Ovary (tissue), 7 donors: ENCODE measurements at regions not wholly inside any gene's neighbourhood (a gene's known extent, or its start where the extent isn't known, plus 50 kb on each side); places are given as distances from the start of the nearest gene placed in this dataset.
"Not testable (repeated sequence)": the region's sequence is repeated elsewhere in the genome, so short reads cannot be mapped to it uniquely, and the experiment has no call there.

Experiments used
- DNase-seq, 5 donors: peaks; one replicate each; pipeline ENCODE4 v3.0.0-alpha.2; 2019 to 2020
- H3K27ac ChIP-seq, 2 donors: fragments of 200-600 bp; one replicate each; pipeline versions ENCODE4 v1.5.1 to v1.8.0; 2019 to 2022
- H3K27me3 ChIP-seq: fragments of 200-600 bp; one replicate; pipeline ENCODE4 v1.8.0; 2022
- H3K36me3 ChIP-seq: fragments of 200-600 bp; sonication (generic); one replicate; pipeline ENCODE4 v1.5.1; 2019
- H3K4me1 ChIP-seq: one replicate; pipeline ENCODE4 v1.8.1; 2013; ENCODE audit warnings: mild to moderate bottlenecking, moderate library complexity; ENCODE audit not compliant: insufficient read depth
- H3K4me3 ChIP-seq: fragments of 200-600 bp; sonication (generic); one replicate; pipeline ENCODE4 v1.5.1; 2017
- H3K9me3 ChIP-seq, 2 donors: fragments of 200-600 bp in 1 of 2; sonication (generic) in 1 of 2; one replicate each; pipeline versions ENCODE4 v1.5.1 to v1.8.1; 2013 to 2019; ENCODE audit warnings: mild to moderate bottlenecking in 1 of 2, moderate library complexity in 1 of 2
- EP300 ChIP-seq: sonication (generic); formaldehyde crosslinking; IDR thresholded peaks from one replicate; pipeline ENCODE4 v1.6.1; 2017; ENCODE audit warnings: antibody characterized with exemption
- POLR2A ChIP-seq: fragments of 450-650 bp; IDR thresholded peaks from one replicate; pipeline ENCODE4 v1.6.1; 2017; ENCODE audit warnings: antibody characterized with exemption, mild to moderate bottlenecking, moderate library complexity
- WGBS, 3 donors: extraction: QIAGEN DNeasy Blood & Tissue Kit in 1 of 3; methylation state at CpG; one replicate each; pipeline versions ENCODE4 v1.1.5 to v1.1.7; 2013 to 2017; 5-methylcytosine and 5-hydroxymethylcytosine counted together
- intact Hi-C, 4 donors: fragments of 100-400 bp; cut with DNase I; formaldehyde crosslinking; loops; one replicate each; pipeline versions ENCODE4 v1.11.0 to v1.15.1; 2022 to 2023
- TF ChIP-seq, protein P1 (sequence below), 3 donors: fragments of 450-650 bp in 2 of 3; fragments of 200-600 bp in 1 of 3; IDR thresholded peaks; one replicate each; pipeline versions ENCODE4 v1.5.1 to v1.8.0; 2016 to 2022; ENCODE audit warnings: antibody characterized with exemption in 3 of 3, mild to moderate bottlenecking in 1 of 3
- donor health status: DM: no; HTN: no; CAD: no; lungs with moderate emphysema.
- donor health status: DM: no; HTN: no; CAD: no.
- donor health status: Bipolar disorder and iron deficiency.
- donor health status: DM: no; HTN: no; CAD: no.
- donor health status: DM: yes; HTN: yes; CAD: no.

GRCh38 chr10:36773652-36774051, 351.7 kb upstream of the ANKRD30A start:
- no peaks in the 10 kb centered on the region for H3K36me3 ChIP-seq
- TF ChIP-seq, protein P1, sequence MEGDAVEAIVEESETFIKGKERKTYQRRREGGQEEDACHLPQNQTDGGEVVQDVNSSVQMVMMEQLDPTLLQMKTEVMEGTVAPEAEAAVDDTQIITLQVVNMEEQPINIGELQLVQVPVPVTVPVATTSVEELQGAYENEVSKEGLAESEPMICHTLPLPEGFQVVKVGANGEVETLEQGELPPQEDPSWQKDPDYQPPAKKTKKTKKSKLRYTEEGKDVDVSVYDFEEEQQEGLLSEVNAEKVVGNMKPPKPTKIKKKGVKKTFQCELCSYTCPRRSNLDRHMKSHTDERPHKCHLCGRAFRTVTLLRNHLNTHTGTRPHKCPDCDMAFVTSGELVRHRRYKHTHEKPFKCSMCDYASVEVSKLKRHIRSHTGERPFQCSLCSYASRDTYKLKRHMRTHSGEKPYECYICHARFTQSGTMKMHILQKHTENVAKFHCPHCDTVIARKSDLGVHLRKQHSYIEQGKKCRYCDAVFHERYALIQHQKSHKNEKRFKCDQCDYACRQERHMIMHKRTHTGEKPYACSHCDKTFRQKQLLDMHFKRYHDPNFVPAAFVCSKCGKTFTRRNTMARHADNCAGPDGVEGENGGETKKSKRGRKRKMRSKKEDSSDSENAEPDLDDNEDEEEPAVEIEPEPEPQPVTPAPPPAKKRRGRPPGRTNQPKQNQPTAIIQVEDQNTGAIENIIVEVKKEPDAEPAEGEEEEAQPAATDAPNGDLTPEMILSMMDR (IDR thresholded peaks at IDR 0.05) = no peak
- no peak for TF ChIP-seq EP300
- no peak for TF ChIP-seq POLR2A
- no peaks in the 10 kb centered on the region for H3K9me3 ChIP-seq
- H3K4me3 ChIP-seq = no peak overlapping the region
- H3K27me3 ChIP-seq = no peaks in the 10 kb centered on the region
- no peak for DNase-seq
- no peak overlapping the region for H3K27ac ChIP-seq
- H3K4me1 ChIP-seq = no peaks in the 10 kb centered on the region
- 92 to 98% (median 94%) methylated on average over 2 of the region's 2 CpGs for WGBS, 3 donors
- intact Hi-C loops = loop anchor here in 2 of 4 donors (2.0 to 10.0 kb wide), 2 partner anchors 1131 to 1139 kb away; partner anchors contain the start of gene FZD8 (in 1 of the 2)

GRCh38 chr10:36771725-36772124, 353.7 kb upstream of the ANKRD30A start:
- H3K9me3 ChIP-seq = no peaks in the 10 kb centered on the region
- H3K36me3 ChIP-seq = no peaks in the 10 kb centered on the region
- no peak for DNase-seq
- WGBS, 3 donors = 58 to 77% (median 59%) methylated on average over 1 of the region's 1 CpG
- H3K27me3 ChIP-seq = no peaks in the 10 kb centered on the region
- H3K27ac ChIP-seq = no peak overlapping the region
- no peak for TF ChIP-seq EP300
- TF ChIP-seq, protein P1 (IDR thresholded peaks at IDR 0.05) = no peak
- no peak for TF ChIP-seq POLR2A
- no peaks in the 10 kb centered on the region for H3K4me1 ChIP-seq
- intact Hi-C loops = loop anchor here in 2 of 4 donors (2.0 to 10.0 kb wide), 2 partner anchors 1129 to 1137 kb away; partner anchors contain the start of gene FZD8 (in 1 of the 2)
- H3K4me3 ChIP-seq = no peak overlapping the region

DNA sequence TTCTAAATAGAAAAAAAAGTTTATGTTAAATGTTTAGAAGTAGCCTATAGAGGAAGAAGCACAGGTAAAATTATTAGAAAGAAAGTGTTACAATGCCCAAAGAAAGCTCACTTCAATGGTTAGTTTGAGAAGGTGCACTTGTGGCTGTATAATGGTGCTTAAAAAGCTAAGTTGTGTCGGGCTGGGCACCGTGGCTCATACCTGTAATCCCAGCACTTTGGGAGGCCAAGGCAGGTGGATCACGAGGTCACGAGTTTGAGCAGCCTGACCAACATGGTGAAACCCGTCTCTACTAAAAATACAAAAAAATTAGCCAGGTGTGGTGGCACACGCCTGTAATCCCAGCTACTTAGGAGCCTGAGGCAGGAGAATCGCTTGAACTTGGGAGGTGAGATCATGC, 355.7 kb upstream of the ANKRD30A start:
- intact Hi-C loops = loop anchor here in 1 of 4 donors (10.0 kb wide), 1 partner anchor 1135 kb away; no protein-coding TSS in a partner anchor
- DNase-seq, H3K4me1 ChIP-seq, H3K9me3 ChIP-seq, H3K4me3 ChIP-seq, H3K36me3 ChIP-seq, H3K27ac ChIP-seq, H3K27me3 ChIP-seq: not testable (repeated sequence)
- 82 to 96% (median 95%) methylated on average over 7 of the region's 7 CpGs for WGBS, 3 donors

GRCh38 chr10:36766940-36767339, 358.5 kb upstream of the ANKRD30A start:
- Histone ChIP-seq H3K27ac (no peak overlapping the region), H3K36me3 (no peaks in the 10 kb centered on the region), H3K4me1 (no peaks in the 10 kb centered on the region), H3K27me3 (no peaks in the 10 kb centered on the region), H3K9me3 (no peaks in the 10 kb centered on the region), H3K4me3 (no peak overlapping the region)
- WGBS, 3 donors = 49 to 52% (median 49%) methylated on average over 3 of the region's 3 CpGs
- TF ChIP-seq EP300 = no peak
- TF ChIP-seq, protein P1 (IDR thresholded peaks at IDR 0.05) = no peak
- TF ChIP-seq POLR2A = no peak
- intact Hi-C loops = no loop called here
- no peak for DNase-seq

DNA sequence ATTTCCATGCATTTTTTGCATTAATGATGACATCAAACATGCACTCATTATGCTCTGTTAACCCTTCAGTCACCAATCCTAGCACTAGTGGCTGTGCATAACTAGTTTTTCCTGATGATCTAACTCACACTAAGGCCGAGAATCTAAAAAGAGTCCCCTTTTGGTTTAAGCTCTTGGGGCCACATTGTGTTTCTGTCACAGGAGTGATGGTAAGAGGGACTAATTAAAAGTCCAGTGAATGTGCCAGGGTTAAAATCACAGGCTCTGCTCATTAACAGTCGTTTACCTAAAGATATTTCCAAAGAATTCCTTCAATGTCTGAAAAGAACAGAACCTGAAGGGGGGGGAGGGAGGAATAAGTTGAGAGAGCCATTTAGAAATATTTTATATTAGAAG, 359.0 kb upstream of the ANKRD30A start:
- Histone ChIP-seq H3K36me3 (no peaks in the 10 kb centered on the region), H3K4me3 (no peak overlapping the region), H3K9me3 (no peaks in the 10 kb centered on the region), H3K27ac (no peak overlapping the region), H3K27me3 (no peaks in the 10 kb centered on the region), H3K4me1 (no peaks in the 10 kb centered on the region)
- WGBS, 3 donors = 19 to 28% (median 27%) methylated on average over 2 of the region's 2 CpGs
- no peak for DNase-seq
- TF ChIP-seq POLR2A (no peak), EP300 (no peak)
- TF ChIP-seq, protein P1 (IDR thresholded peaks at IDR 0.05) = no peak
- intact Hi-C loops = no loop called here
